PC-9 (cell line): ENCODE measurements at regions not wholly inside any gene's neighbourhood (a gene's known extent, or its start where the extent isn't known, plus 50 kb on each side); places are given as distances from the start of the nearest gene placed in this dataset.

Experiments
- EZH2 ChIP-seq: fragments of 200-600 bp; sonication (generic); IDR thresholded peaks from 2 replicates; pipeline ENCODE4 v1.8.0; 2017; ENCODE audit warnings: antibody characterized with exemption, low read depth
- TF ChIP-seq, protein P1 (sequence below): fragments of 200-600 bp; sonication (generic); conservative IDR thresholded peaks from 2 replicates; pipeline ENCODE4 v1.6.1; 2017; ENCODE audit warnings: mixed run types, antibody characterized with exemption, mild to moderate bottlenecking, moderate library complexity

DNA sequence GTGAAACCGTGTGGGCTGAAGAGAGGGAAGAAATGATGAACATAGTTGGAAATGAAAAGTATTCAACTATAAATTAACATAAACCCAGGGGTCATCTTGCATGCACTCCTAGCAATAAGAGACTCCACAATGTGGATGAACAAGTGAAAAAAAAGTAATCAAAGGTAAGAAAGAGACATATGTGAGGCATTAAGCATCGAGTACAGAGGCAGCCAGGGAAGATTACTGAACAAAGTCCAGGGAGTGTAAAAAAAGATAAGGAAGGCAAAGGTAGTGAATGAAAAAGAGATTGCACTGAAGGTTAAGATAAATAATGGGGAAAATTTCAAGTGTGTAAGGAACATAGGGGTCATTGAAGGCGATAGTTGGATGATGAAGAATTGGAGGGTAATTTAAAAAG, 330.8 kb upstream of the PROX1 start:
- TF ChIP-seq, protein P1, sequence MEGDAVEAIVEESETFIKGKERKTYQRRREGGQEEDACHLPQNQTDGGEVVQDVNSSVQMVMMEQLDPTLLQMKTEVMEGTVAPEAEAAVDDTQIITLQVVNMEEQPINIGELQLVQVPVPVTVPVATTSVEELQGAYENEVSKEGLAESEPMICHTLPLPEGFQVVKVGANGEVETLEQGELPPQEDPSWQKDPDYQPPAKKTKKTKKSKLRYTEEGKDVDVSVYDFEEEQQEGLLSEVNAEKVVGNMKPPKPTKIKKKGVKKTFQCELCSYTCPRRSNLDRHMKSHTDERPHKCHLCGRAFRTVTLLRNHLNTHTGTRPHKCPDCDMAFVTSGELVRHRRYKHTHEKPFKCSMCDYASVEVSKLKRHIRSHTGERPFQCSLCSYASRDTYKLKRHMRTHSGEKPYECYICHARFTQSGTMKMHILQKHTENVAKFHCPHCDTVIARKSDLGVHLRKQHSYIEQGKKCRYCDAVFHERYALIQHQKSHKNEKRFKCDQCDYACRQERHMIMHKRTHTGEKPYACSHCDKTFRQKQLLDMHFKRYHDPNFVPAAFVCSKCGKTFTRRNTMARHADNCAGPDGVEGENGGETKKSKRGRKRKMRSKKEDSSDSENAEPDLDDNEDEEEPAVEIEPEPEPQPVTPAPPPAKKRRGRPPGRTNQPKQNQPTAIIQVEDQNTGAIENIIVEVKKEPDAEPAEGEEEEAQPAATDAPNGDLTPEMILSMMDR, result no peak
- no peak for TF ChIP-seq EZH2
